COLO668 (cell line): ENCODE measurements at regions not wholly inside any gene's neighbourhood (a gene's known extent, or its start where the extent isn't known, plus 50 kb on each side); places are given as distances from the start of the nearest gene placed in this dataset.
"Not testable (repeated sequence)": the region's sequence is repeated elsewhere in the genome, so short reads cannot be mapped to it uniquely, and the experiment has no call there.

Source experiments
- DNase-seq: peaks from one replicate; lab custom pipeline; 2025; ENCODE audit not compliant: unreplicated experiment; lab: John Stamatoyannopoulos, UW

DNA sequence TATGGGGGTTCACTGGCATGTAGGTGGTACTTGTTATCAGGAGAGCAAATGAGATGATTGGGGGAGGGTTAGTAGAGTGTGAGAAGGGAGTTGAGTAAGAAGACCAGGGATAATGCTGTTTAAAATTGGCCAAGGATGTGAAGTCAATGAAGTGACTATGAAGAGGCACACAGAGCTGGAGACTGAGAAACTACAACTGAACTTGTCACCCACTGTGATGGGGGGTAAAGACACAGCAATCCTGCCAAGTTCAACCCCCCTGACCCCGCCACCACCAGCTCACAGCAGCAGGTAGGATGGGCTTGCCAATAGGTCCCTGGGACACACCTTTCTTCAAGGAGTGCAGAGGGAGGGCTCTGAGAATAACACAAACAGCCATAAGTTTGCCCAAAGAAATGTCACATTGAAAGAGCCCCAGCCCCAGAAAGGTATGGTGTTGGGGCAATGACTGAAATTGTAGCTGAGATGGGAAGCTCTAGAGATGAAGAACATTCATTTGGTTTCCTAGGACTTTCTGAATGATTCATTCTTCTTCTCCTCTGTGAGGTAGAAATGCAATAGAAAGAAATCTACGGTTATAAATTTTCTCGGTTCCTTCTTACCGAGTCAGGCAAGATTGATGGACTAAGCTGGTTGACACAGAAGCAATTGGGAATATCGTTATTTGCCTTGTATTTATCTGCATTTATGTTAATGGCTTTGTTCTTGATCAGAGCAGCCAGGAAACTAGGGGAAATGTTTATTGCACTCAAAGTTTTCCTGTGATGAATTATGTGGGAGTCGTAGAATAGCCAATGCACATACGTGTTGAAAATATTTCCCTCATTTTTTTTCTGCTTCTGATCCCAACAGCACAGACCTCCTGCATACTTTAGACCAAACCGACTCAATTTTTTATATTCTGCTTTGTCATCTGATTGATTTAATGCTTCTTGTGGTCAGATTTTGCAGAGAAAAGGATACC lies 595.2 kb upstream of the CDH11 start:
- no peak for DNase-seq

DNA sequence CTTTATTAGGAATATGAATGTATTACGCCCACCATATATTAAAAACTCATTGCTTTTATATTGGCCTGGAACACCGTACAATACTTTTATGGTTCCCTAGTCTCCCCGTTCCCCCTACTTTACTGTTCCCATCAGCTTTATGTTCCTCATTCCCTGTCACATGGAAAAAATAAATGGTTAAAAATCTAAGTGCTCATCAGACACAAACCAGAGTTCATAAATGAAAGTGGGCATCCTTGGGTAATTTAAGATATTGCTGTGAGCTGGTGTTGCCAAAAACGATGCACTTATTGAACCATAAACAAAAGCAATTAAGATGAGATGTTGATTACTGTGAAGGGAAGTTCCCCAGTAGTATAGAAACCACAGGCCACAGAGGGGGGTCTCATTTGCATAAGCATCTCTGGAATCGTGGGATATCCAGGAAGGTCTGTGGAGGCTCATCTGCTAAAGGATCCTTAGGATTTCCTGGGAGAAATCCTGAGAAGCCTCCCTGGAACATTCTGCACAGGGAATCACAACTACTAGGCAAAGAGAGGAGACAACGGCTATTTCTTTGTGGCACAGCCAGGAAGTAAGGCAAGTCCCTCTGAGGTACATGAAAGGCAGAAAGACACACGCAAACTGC lies 591.4 kb upstream of the CDH11 start:
- DNase-seq, result no peak

DNA sequence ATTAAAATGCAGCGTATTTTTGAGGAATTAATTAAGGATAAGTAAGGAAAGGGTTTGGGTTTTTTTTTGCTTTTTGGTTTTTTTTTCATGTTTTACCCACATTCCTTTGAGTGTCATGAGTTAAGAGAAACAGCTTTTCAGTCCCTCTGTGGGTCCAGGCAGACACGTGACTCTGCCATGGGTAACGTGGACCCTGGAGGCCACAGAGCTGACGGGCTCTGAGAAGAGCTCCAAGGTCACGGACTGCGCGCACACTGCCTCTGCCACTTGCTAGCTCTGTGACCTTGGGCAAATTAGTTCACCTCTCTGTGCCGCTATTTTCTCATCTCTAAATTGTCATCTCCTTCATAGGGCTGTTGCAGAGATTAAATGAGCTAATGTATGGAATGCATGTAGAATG lies 588.2 kb upstream of the CDH11 start:
- no peak for DNase-seq

DNA sequence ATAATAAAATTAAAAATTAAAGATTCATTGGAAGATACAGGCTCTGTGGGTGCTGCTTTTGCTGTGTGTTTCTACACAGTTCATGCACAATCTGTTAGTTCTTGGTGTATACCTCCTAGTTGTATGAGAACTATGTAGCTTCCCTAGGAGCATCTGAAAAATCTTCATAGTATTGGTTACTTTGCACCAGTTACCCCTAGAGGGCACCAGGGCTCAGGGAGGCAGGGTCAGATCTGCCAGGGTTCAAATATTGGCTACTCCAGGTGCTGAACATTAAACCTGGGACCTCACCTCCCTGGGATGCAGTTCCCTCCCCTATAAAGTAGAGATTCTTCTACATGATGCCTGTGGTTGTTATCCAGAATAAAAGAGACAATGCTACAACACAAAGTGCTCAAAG lies 583.0 kb upstream of the CDH11 start:
- DNase-seq, result no peak

DNA sequence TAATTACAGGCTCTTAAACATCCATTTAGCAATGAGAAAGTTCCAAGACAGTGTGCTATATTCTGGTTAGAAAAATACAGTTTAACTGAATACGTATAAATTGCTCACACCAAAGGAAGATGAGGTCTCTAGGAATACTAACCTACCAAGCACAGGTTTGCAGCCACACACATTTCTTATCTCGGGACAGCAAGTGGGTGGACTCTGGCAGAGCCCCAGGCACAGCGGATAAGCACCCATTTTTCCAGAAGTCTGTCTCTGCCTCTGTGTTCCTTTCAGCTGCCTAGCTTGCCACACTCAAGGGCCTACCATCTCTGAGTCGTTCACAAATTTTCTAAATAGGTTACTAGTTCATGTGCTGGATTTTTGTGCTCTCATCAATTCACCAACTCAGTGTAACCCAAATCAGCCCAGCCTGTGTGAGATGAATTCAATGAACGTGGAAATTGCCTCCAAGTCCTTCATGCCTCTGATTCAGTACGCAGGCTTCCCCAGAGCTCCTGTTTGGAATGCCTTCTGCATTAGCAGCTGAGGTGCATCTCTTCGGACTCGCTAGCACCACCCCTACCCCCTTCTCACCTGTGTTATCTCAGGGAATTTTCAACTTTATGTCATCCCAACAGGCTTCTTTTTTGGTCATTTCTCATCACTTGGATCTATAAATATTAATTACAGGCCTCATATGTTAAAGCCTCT lies 581.0 kb upstream of the CDH11 start:
- no peak for DNase-seq

DNA sequence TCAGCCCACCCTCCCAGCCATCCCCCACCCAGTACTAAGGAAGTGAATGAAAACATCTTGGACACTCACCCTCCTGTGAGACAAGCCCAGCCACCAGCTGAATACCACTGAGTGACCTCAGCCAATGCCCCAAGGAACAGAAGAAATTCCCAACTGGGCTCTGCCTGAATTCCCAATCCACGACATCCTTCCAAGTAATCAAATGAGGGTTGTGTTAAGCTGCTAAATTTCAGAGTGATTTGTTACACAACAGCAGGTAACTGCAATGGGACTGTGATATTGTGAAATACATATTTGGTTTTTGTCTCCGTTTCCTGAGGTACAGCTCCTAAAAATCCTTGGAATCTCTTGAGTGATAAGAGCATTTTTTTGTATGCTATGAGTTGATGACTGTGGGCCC lies 578.7 kb upstream of the CDH11 start:
- no peak for DNase-seq

DNA sequence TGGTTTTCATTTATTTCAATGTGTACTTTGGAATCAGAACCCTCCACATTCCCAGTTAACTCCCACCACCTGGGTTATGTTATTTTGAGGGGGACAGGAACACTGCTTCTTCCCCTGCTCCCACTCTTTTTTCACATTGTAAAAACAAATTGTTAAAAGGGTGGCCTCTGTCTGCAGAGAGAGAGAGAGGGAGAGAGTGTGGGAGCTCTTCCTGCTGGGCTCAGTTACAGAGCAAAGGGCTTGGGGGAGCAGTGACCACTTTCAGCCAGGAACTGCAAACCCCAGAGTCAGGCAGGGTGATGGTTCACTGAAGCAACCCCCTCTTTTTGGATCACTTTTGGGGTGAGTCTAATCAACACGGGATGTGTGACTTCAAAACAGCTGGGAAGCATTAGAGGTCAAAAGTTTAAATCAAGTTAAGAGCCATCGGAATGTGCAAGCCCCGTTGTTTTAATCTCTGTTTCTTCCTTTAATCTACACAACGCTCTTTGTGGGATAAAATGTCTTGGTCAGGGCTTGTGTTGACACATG lies 577.0 kb upstream of the CDH11 start:
- no peak for DNase-seq

DNA sequence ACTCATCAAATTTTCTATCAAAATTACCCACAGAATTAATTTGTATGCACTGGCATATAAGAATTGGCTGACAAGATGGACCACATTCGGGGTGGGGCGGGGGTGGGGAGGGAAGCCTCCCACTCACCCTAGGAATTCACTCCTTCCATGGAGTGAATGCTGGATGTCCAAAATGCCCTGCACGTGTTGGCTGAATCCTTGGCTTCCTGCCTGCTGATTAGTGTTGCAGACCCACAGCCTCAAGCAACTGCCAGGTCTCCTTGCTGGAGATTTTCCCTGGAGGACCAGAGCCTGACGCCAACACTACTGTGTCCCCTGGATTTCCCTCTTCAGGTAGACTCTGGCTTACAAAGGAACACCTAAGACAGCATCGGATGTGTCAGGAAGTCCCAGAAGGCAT lies 575.7 kb upstream of the CDH11 start:
- DNase-seq, result no peak

DNA sequence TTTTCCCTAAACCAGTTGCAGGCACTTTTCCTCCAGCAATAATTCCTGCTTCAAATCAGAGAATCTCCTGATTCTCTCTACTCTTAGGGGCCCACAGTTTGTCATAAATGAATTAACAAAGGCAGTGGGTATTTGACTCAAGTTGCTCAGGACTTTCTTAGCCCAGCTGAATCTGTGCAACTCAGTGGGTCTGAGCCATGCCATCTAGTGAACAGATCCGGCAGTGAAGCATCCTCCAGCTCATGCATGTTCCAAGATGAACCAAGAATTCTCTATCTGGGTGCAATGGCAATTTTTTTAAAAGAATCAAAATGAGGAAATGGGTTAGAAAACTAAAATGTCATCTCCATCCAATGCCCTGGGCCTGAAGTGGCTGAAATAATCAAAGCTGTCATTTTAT lies 575.2 kb upstream of the CDH11 start:
- no peak for DNase-seq

DNA sequence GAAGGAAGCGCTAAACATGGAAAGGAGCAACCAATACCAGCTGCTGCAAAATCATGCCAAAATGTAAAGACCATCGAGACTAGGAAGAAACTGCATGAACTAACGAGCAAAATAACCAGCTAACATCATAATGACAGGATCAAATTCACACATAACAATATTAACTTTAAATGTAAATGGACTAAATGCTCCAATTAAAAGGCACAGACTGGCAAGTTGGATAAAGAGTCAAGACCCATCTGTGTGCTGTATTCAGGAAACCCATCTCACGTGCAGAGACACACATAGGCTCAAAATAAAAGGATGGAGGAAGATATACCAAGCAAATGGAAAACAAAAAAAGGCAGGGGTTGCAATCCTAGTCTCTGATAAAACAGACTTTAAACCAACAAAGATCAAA lies 570.0 kb upstream of the CDH11 start:
- DNase-seq, result not testable (repeated sequence)

DNA sequence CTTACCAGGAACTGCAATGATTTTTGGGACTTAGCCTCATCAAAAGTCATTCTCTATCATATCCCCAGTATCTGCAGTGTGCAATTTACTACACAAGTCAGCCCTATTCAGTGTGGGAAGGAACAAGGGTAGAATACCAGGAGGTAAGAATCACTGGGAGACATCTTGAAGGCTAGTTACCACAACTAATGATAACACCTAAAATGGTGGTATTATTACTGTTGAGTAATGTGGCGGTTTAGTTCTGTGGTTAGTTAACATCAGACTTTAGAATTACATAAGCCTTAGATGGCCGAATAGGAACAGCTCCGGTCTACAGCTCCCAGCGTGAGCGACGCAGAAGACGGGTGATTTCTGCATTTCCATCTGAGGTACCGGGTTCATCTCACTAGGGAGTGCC lies 567.9 kb upstream of the CDH11 start:
- DNase-seq, result no peak

DNA sequence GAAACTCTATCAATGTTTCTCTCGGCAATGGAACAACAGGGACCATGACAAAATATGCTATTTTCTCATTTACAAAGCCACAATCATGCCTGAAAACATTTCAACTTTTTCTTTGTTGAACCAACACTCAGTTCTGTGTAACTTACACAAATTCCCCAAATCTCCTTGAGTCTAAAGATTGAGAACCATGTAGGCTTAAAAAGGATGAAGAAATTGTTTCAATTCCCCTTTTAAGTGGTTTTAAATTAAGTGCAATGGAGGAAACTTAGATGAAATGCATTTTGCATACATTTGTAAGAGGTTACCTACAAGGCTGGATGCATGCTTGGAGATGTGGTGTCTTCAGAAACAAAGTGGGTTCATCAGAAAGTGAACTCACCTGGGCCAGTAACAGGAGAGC lies 566.4 kb upstream of the CDH11 start:
- DNase-seq, result no peak

DNA sequence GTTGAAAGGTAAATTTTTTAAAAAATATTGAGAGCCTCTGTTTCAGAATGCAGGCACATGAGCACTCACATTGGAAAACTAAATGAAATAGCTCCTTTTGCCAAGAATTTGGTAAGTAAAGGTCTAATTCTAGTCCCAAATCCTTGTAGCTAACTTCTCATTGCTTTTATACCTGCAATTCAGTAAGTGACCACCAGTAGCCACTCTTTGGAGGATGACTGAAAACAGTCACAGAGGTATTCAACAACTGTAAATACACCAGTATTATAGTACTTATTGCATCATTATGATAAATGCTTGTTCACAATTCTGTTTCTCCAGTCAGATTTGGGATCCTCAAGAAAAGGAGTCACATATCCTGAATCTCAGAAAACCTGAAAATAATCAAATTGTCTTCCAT lies 562.4 kb upstream of the CDH11 start:
- no peak for DNase-seq

DNA sequence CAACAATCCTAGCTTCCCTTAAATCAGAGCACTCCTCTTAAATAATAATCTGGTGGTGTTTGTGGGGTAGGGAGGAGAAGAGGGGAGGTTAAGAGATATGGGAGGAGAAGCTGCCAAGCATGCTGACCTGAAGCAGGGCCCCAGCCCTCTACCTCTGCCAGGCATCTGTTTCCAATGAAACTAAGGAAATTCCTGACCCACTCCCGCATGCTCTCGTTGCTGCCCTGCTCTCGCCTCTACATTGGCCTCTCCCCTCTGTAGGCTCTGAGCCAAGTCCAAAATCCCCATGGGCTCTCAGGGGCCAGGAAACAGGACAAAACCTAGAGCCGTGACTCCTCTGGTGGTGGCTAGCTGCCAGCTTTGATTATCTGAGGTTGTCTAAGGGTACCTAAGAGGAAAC lies 559.5 kb upstream of the CDH11 start:
- no peak for DNase-seq

DNA sequence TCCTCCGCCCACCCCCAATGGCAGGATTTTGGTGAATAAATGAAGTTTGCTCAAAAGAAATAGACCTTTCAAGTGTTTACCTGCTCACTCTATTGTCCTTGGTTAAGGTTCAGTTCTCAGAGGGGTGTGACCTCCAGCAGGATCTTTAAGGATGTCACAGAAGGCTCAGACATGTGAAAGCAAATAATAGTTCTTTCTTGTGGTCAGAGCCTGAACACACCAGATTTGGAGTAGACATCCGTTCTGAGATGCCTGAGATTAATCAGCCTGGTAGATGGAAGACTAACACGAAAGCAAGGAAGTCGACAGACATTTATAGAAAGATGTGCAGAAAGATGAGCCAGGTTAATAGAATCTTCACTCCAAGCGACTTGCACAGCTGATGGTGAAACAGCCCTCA lies 557.9 kb upstream of the CDH11 start:
- no peak for DNase-seq

DNA sequence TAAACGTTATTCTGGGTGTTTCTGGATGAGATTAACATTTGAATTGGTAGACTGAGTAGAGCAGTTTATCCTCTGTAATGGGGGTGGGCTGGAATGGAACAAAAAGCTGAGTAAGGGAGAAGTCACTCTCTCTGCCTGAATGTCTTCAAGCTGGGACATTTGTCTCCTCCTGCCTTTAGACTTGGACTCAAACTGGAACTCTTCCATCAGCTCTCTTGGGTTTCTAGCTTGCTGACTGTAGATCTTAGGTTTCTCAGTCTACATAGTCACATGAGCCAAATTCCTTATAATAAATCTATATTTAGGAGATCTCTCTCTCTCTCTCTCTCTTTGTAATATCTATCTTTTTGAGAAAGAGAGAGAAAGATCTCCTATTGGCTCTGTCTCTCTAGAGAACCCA lies 553.3 kb upstream of the CDH11 start:
- DNase-seq, result no peak

DNA sequence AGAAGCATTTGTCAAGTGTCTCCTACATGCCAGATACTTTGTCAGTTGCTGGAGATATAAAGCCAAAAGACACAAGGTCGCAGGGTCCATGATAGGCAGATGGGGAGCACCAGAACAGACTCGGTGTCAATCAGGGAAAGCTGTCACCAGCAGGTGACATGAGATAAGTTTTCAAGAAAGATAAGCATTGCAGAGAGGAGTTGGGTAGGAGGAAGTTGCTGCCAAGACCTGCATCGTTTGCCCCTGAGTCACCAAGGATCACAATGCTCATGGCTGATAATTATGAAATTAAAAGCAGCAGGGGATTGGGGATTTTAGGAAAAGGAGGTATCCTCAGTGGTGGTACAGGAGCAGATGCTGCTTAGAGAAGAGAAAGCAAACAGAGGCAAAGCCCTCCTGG lies 551.1 kb upstream of the CDH11 start:
- no peak for DNase-seq

DNA sequence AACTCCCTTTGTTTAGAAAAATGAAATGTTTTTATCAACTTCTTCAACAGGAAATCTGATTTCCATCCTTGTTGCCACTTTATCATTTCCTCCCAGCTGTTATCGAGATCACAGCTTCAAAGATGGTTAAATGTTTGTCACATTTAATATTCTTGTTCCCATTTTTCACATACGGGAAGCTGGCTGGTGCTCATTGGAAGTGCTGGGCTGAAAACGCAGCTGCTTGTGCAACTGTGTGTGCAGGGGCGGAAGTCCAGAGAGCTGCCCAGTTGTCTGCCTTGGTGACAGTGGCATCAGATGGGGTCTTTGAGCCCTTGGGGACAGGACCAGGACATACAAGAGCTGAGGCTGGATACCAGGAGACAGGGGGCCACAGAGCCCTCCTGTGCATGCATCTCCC lies 549.2 kb upstream of the CDH11 start:
- no peak for DNase-seq

DNA sequence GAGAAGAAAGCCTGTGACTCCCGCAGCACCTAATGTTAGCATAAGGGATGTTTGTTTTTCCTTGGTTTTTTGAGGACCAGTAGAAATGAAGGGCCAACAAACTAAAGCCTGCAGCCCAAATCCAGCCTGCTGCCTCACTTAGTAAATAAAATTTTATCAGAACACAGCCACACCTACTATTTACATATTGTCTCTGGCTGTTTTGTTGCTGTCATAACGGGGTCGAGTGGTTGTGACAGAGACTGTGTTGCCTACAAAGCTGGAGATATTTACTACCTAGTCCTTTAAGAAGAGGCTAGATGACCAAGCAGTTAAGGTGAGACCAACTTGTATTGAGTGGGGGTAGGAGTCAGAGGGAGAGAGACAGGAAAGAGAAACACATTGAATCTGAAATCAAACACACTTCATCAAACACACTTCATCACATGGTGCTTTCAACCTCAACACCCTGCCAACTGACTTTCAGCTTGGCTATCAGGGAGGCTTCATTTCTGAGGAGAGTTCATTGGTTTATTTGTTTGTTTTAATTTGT lies 546.3 kb upstream of the CDH11 start:
- no peak for DNase-seq

DNA sequence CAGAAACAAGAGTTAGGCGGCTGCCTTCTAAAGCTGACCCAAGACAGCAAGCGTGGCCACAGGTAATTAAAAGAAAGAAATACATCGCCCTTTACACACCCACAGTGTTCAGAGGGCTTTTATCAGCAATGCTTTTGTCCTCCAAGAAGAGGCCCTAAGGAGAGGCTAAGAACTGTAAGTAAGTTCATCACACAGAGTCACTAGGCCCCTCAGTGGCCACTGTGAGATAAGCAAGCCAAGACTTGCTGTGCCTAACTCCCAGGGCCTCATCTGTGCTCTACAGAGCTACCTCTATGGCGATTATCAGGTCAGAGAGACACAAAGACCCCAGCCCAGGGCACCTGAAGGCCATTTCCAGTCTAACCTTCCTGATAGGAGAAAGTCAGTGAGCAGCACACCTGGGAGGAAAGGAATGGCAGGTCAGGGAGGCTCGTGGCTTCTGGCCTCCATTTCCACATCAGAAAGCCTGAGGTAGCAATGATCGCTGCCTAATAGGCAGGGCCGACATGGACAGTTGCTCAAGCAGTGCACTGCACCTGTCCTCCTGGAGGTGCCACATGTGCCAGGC lies 545.2 kb upstream of the CDH11 start:
- DNase-seq, result no peak
